ENCODE measurements at regions not wholly inside any gene's neighbourhood (a gene's known extent, or its start where the extent isn't known, plus 50 kb on each side); places are given as distances from the start of the nearest gene placed in this dataset.

- no peak for TF ChIP-seq CTCF (IDR thresholded peaks at IDR 0.05)
- no peak for TF ChIP-seq POLR2A (IDR thresholded peaks at IDR 0.05)
Observed at GRCh38 chr1:114315631-114316030, 162.0 kb upstream of the SYT6 start.

Data from esophagus squamous epithelium (tissue), 4 donors.